Activated CD4-positive, alpha-beta T cell treated with anti-CD3 and anti-CD28 coated beads for 36 hours (primary cell): ENCODE measurements at regions not wholly inside any gene's neighbourhood (a gene's known extent, or its start where the extent isn't known, plus 50 kb on each side); places are given as distances from the start of the nearest gene placed in this dataset.
"Not testable (repeated sequence)": the region's sequence is repeated elsewhere in the genome, so short reads cannot be mapped to it uniquely, and the experiment has no call there.

Experiments
- ATAC-seq: fragments of 200-7000 bp; cut with Tn5 transposase; one replicate; pipeline ENCODE4 v1.10.0; 2021; ENCODE audit warnings: mild to moderate bottlenecking, moderate library complexity
- CTCF ChIA-PET: fragments of 350-600 bp; sonication (Branson Sonifier 250); formaldehyde crosslinking; loops from one replicate; lab custom pipeline; 2021; ENCODE audit warnings: antibody characterized with exemption; lab: Charles Lee
- POLR2A ChIA-PET: fragments of 350-600 bp; sonication (Branson Sonifier 250); formaldehyde crosslinking; loops from one replicate; lab custom pipeline; 2021; ENCODE audit warnings: antibody characterized with exemption, inconsistent platforms; lab: Charles Lee
- DNase-seq: peaks from one replicate; pipeline ENCODE4 v3.0.0-alpha.2; 2020
- H3K27ac Mint-ChIP-seq: one replicate; pipeline ENCODE4 v1.8.0; 2021; ENCODE audit warnings: mixed read lengths
- H3K27me3 Mint-ChIP-seq: one replicate; pipeline ENCODE4 v1.8.0; 2021; ENCODE audit warnings: mixed read lengths
- H3K36me3 Mint-ChIP-seq: one replicate; pipeline ENCODE4 v1.8.0; 2021; ENCODE audit warnings: low read depth, mixed read lengths
- H3K4me1 Mint-ChIP-seq: one replicate; pipeline ENCODE4 v1.8.0; 2021; ENCODE audit warnings: mixed read lengths
- H3K4me3 Mint-ChIP-seq: one replicate; pipeline ENCODE4 v1.8.0; 2021; ENCODE audit warnings: mild to moderate bottlenecking, moderate library complexity, mixed read lengths
- H3K9me3 Mint-ChIP-seq: one replicate; pipeline ENCODE4 v1.8.0; 2021; ENCODE audit warnings: low read depth, mixed read lengths
- intact Hi-C, 2 experiments: fragments of 100-400 bp; cut with DNase I in 1 of 2; cut with micrococcal nuclease in 1 of 2; formaldehyde crosslinking; loops; one replicate each; pipeline versions ENCODE4 v1.14.2 to v1.15.1; 2022 to 2024; cut with DNase I, micrococcal nuclease

- no peaks in the 10 kb centered on the region for H3K27me3 Mint-ChIP-seq
- H3K4me1 Mint-ChIP-seq: no peaks in the 10 kb centered on the region
- H3K27ac Mint-ChIP-seq: no peak overlapping the region
- no peak for ATAC-seq
- DNase-seq: no peak
- ChIA-PET POLR2A (no interaction called here), CTCF (no interaction called here)
- no peaks in the 10 kb centered on the region for H3K36me3 Mint-ChIP-seq
- no peaks in the 10 kb centered on the region for H3K9me3 Mint-ChIP-seq
- intact Hi-C loops: no loop called here
- H3K4me3 Mint-ChIP-seq: no peak overlapping the region
Measured at GRCh38 chr6:56727097-56727850, 84.6 kb upstream of the DST start.

- no peak for DNase-seq
- Mint-ChIP-seq H3K9me3 (no peaks in the 10 kb centered on the region), H3K36me3 (no peaks in the 10 kb centered on the region), H3K27me3 (no peaks in the 10 kb centered on the region), H3K4me3 (no peak overlapping the region), H3K4me1 (no peaks in the 10 kb centered on the region), H3K27ac (no peak overlapping the region)
- intact Hi-C loops: no loop called here
- ChIA-PET POLR2A (no interaction called here), CTCF (interaction anchor here (0.5 to 1.7 kb wide), 3 partner anchors 8 to 178 kb away, joined by 3 to 6 read pairs (median 3); no protein-coding TSS in a partner anchor)
- no peak for ATAC-seq
Measured at GRCh38 chr6:56725254-56725653, 82.6 kb upstream of the DST start.

- peaks cover 3% of the 10 kb centered on the region for H3K9me3 Mint-ChIP-seq
- H3K27ac Mint-ChIP-seq: no peak overlapping the region
- H3K36me3 Mint-ChIP-seq: no peaks in the 10 kb centered on the region
- intact Hi-C loops: no loop called here
- no peak overlapping the region for H3K4me3 Mint-ChIP-seq
- ChIA-PET CTCF (interaction anchor here (1.0 to 1.7 kb wide), 2 partner anchors 22 to 178 kb away, joined by 3 to 6 read pairs; no protein-coding TSS in a partner anchor), POLR2A (no interaction called here)
- H3K4me1 Mint-ChIP-seq: no peaks in the 10 kb centered on the region
- no peaks in the 10 kb centered on the region for H3K27me3 Mint-ChIP-seq
- ATAC-seq (no peak), DNase-seq (no peak)
Measured at GRCh38 chr6:56724455-56724854, 81.8 kb upstream of the DST start.

GRCh38 chr6:56720882-56721281, 78.2 kb upstream of the DST start:
- ATAC-seq (no peak), DNase-seq (no peak)
- ChIA-PET CTCF (no interaction called here), POLR2A (no interaction called here)
- Mint-ChIP-seq H3K4me1 (no peaks in the 10 kb centered on the region), H3K27ac (no peak overlapping the region), H3K9me3 (peaks cover 8% of the 10 kb centered on the region), H3K27me3 (peaks cover 2% of the 10 kb centered on the region), H3K4me3 (no peak overlapping the region), H3K36me3 (no peaks in the 10 kb centered on the region)
- intact Hi-C loops: no loop called here

GRCh38 chr6:56720202-56720601, 77.5 kb upstream of the DST start:
- H3K4me1 Mint-ChIP-seq, ATAC-seq, DNase-seq, H3K27ac Mint-ChIP-seq, intact Hi-C loops, H3K27me3 Mint-ChIP-seq, POLR2A ChIA-PET, CTCF ChIA-PET, H3K9me3 Mint-ChIP-seq, H3K36me3 Mint-ChIP-seq, H3K4me3 Mint-ChIP-seq: not testable (repeated sequence)

- H3K4me3 Mint-ChIP-seq, H3K27ac Mint-ChIP-seq, DNase-seq, H3K27me3 Mint-ChIP-seq, H3K4me1 Mint-ChIP-seq, POLR2A ChIA-PET, H3K36me3 Mint-ChIP-seq, H3K9me3 Mint-ChIP-seq, ATAC-seq: not testable (repeated sequence)
- CTCF ChIA-PET: interaction anchor here (0.9 kb wide), 1 partner anchor 12 kb away, joined by 3 read pairs; no protein-coding TSS in a partner anchor
- intact Hi-C loops: loop anchor here in 1 of 2 experiments (10.0 kb wide), 1 partner anchor 305 kb away; no protein-coding TSS in a partner anchor
Measured at GRCh38 chr6:56719315-56720058, 76.8 kb upstream of the DST start.

- POLR2A ChIA-PET: no interaction called here
- Mint-ChIP-seq H3K27me3 (peaks cover 2% of the 10 kb centered on the region), H3K27ac (no peak overlapping the region), H3K4me1 (no peaks in the 10 kb centered on the region), H3K4me3 (no peak overlapping the region), H3K36me3 (no peaks in the 10 kb centered on the region), H3K9me3 (peaks cover 8% of the 10 kb centered on the region)
- CTCF ChIA-PET: no interaction called here
- no peak for ATAC-seq
- no peak for DNase-seq
- intact Hi-C loops: loop anchor here in 1 of 2 experiments (10.0 kb wide), 1 partner anchor 307 kb away; no protein-coding TSS in a partner anchor
Measured at GRCh38 chr6:56718236-56718635, 75.5 kb upstream of the DST start.

- no peak overlapping the region for H3K27ac Mint-ChIP-seq
- CTCF ChIA-PET: interaction anchor here (0.6 to 1.2 kb wide), 3 partner anchors 9 to 600 kb away, joined by 3 read pairs; no protein-coding TSS in a partner anchor
Measured at GRCh38 chr6:56716229-56716628, 73.5 kb upstream of the DST start.

GRCh38 chr6:56715741-56716140, 73.1 kb upstream of the DST start:
- H3K4me1 Mint-ChIP-seq: no peaks in the 10 kb centered on the region
- peaks cover 8% of the 10 kb centered on the region for H3K9me3 Mint-ChIP-seq
- H3K36me3 Mint-ChIP-seq: no peaks in the 10 kb centered on the region
- ChIA-PET POLR2A (no interaction called here), CTCF (interaction anchor here (1.2 kb wide), 2 partner anchors 9 to 601 kb away, joined by 3 read pairs; no protein-coding TSS in a partner anchor)
- ATAC-seq: no peak
- H3K27ac Mint-ChIP-seq: no peak overlapping the region
- H3K27me3 Mint-ChIP-seq: peaks cover 4% of the 10 kb centered on the region
- intact Hi-C loops: loop anchor here in 1 of 2 experiments (10.0 kb wide), 1 partner anchor 309 kb away; no protein-coding TSS in a partner anchor
- no peak for DNase-seq
- no peak overlapping the region for H3K4me3 Mint-ChIP-seq

More at GRCh38 chr6:56716229-56716628, 73.5 kb upstream of the DST start:
- POLR2A ChIA-PET: no interaction called here
- Mint-ChIP-seq H3K4me3 (no peak overlapping the region), H3K9me3 (peaks cover 8% of the 10 kb centered on the region), H3K36me3 (no peaks in the 10 kb centered on the region), H3K27me3 (peaks cover 4% of the 10 kb centered on the region), H3K4me1 (no peaks in the 10 kb centered on the region)
- DNase-seq: no peak
- ATAC-seq: no peak
- intact Hi-C loops: loop anchor here in 1 of 2 experiments (10.0 kb wide), 1 partner anchor 309 kb away; no protein-coding TSS in a partner anchor

- peaks cover 4% of the 10 kb centered on the region for H3K27me3 Mint-ChIP-seq
- intact Hi-C loops: loop anchor here in 1 of 2 experiments (10.0 kb wide), 1 partner anchor 310 kb away; no protein-coding TSS in a partner anchor
- no peak for DNase-seq
- ATAC-seq: no peak
- H3K27ac Mint-ChIP-seq: no peak overlapping the region
- H3K4me3 Mint-ChIP-seq: no peak overlapping the region
- H3K36me3 Mint-ChIP-seq: no peaks in the 10 kb centered on the region
- CTCF ChIA-PET: no interaction called here
- POLR2A ChIA-PET: no interaction called here
- H3K4me1 Mint-ChIP-seq: no peaks in the 10 kb centered on the region
- H3K9me3 Mint-ChIP-seq: peaks cover 8% of the 10 kb centered on the region
Measured at GRCh38 chr6:56714982-56715456, 72.3 kb upstream of the DST start.

GRCh38 chr6:56714273-56714672, 71.6 kb upstream of the DST start:
- no peak for ATAC-seq
- Mint-ChIP-seq H3K4me3 (no peak overlapping the region), H3K9me3 (peaks cover 3% of the 10 kb centered on the region), H3K27ac (no peak overlapping the region), H3K27me3 (peaks cover 4% of the 10 kb centered on the region), H3K36me3 (no peaks in the 10 kb centered on the region), H3K4me1 (no peaks in the 10 kb centered on the region)
- ChIA-PET CTCF (no interaction called here), POLR2A (no interaction called here)
- DNase-seq: no peak
- intact Hi-C loops: loop anchor here in 1 of 2 experiments (10.0 kb wide), 1 partner anchor 311 kb away; no protein-coding TSS in a partner anchor
